ENCODE measurements at regions not wholly inside any gene's neighbourhood (a gene's known extent, or its start where the extent isn't known, plus 50 kb on each side); places are given as distances from the start of the nearest gene placed in this dataset.

GRCh38 chr1:115469703-115470476, 131.8 kb upstream of the NGF start:
- TF ChIP-seq CTCF (conservative IDR thresholded peaks at IDR 0.05; ENCODE audit: low read depth, low read length) = peak; percentile 100
- peak; percentile 53 for DNase-seq (ENCODE audit: low read depth)
- no peak overlapping the region for H3K4me3 ChIP-seq (ENCODE audit: low read depth, low read length)

GRCh38 chr1:115467790-115468189, 129.7 kb upstream of the NGF start:
- no peak for DNase-seq (ENCODE audit: low read depth)
- no peak for TF ChIP-seq CTCF (conservative IDR thresholded peaks at IDR 0.05; ENCODE audit: low read depth, low read length)
- no peak overlapping the region for H3K4me3 ChIP-seq (ENCODE audit: low read depth, low read length)

- no peak overlapping the region for H3K4me3 ChIP-seq (ENCODE audit: low read depth, low read length)
- no peak for TF ChIP-seq CTCF (conservative IDR thresholded peaks at IDR 0.05; ENCODE audit: low read depth, low read length)
- DNase-seq (ENCODE audit: low read depth) = no peak
Observed at GRCh38 chr1:115467196-115467595, 129.1 kb upstream of the NGF start.

- TF ChIP-seq CTCF (conservative IDR thresholded peaks at IDR 0.05; ENCODE audit: low read depth, low read length) = peak; percentile 46
- no peak overlapping the region for H3K4me3 ChIP-seq (ENCODE audit: low read depth, low read length)
- DNase-seq (ENCODE audit: low read depth) = peak; percentile 28
Observed at GRCh38 chr1:115466433-115466832, 128.4 kb upstream of the NGF start.

- no peak for TF ChIP-seq CTCF (conservative IDR thresholded peaks at IDR 0.05; ENCODE audit: low read depth, low read length)
- no peak overlapping the region for H3K4me3 ChIP-seq (ENCODE audit: low read depth, low read length)
- DNase-seq (ENCODE audit: low read depth) = no peak
Observed at GRCh38 chr1:115465802-115466363, 127.8 kb upstream of the NGF start.

GRCh38 chr1:115463347-115463746, 125.3 kb upstream of the NGF start:
- peak; percentile 48 for TF ChIP-seq CTCF (conservative IDR thresholded peaks at IDR 0.05; ENCODE audit: low read depth, low read length)
- DNase-seq (ENCODE audit: low read depth) = peak; percentile 28
- no peak overlapping the region for H3K4me3 ChIP-seq (ENCODE audit: low read depth, low read length)

All from choroid plexus epithelial cell (primary cell).